A673 (cell line): ENCODE measurements at regions not wholly inside any gene's neighbourhood (a gene's known extent, or its start where the extent isn't known, plus 50 kb on each side); places are given as distances from the start of the nearest gene placed in this dataset.

ENCODE experiments used
- EZH2 ChIP-seq: fragments of 200-600 bp; sonication (generic); IDR thresholded peaks from 2 replicates; pipeline ENCODE4 v1.6.1; 2017; ENCODE audit warnings: borderline replicate concordance, low read depth, mild to moderate bottlenecking, mixed read lengths, antibody characterized with exemption, low read length; ENCODE audit not compliant: poor library complexity, severe bottlenecking
- TF ChIP-seq, protein P1 (sequence below): fragments of 300-800, 200-600 bp; sonication (generic); conservative IDR thresholded peaks from 2 replicates; pipeline ENCODE4 v1.5.1; 2017; ENCODE audit warnings: low read depth, mild to moderate bottlenecking, antibody characterized with exemption, low read length, moderate library complexity, mixed read lengths

DNA sequence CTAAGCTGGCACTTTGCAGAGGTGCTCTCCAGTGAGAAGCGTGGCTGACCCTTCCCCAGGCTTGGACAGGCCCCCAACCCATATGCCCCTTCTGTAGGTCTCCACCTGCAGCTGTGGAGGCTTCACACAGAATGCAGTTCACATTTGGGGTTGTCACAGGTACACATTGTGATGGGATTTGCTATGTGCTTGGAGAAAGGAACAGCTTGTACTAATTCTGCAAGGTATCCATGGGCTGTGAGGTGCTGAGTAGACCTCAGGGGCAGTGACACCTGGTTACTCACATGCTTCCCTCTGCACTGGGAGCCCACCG is 188.9 kb downstream of the CXCL12 start:
- TF ChIP-seq, protein P1, sequence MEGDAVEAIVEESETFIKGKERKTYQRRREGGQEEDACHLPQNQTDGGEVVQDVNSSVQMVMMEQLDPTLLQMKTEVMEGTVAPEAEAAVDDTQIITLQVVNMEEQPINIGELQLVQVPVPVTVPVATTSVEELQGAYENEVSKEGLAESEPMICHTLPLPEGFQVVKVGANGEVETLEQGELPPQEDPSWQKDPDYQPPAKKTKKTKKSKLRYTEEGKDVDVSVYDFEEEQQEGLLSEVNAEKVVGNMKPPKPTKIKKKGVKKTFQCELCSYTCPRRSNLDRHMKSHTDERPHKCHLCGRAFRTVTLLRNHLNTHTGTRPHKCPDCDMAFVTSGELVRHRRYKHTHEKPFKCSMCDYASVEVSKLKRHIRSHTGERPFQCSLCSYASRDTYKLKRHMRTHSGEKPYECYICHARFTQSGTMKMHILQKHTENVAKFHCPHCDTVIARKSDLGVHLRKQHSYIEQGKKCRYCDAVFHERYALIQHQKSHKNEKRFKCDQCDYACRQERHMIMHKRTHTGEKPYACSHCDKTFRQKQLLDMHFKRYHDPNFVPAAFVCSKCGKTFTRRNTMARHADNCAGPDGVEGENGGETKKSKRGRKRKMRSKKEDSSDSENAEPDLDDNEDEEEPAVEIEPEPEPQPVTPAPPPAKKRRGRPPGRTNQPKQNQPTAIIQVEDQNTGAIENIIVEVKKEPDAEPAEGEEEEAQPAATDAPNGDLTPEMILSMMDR: no peak
- no peak for TF ChIP-seq EZH2
